ENCODE measurements at regions not wholly inside any gene's neighbourhood (a gene's known extent, or its start where the extent isn't known, plus 50 kb on each side); places are given as distances from the start of the nearest gene placed in this dataset.

DNA sequence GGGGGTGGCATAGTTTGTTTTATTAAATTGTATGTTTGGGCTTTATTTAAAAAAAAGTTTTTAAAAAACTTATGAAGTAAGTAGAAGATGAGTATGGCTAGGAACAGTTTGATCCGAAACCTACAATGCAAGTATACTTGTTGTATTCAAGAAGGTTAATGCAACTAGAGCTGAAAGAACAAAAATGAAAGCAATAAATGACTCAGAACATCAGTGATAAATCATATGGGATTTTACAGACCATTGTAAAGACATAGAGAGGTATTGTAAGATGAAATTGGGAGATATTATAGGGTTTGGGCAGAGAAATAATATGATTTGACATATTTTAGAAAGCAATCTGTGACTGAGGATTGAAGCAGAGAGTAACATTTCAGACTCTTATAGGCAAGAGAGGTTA, 1135.3 kb downstream of the SLITRK5 start (continued):
- TF ChIP-seq, protein P1, sequence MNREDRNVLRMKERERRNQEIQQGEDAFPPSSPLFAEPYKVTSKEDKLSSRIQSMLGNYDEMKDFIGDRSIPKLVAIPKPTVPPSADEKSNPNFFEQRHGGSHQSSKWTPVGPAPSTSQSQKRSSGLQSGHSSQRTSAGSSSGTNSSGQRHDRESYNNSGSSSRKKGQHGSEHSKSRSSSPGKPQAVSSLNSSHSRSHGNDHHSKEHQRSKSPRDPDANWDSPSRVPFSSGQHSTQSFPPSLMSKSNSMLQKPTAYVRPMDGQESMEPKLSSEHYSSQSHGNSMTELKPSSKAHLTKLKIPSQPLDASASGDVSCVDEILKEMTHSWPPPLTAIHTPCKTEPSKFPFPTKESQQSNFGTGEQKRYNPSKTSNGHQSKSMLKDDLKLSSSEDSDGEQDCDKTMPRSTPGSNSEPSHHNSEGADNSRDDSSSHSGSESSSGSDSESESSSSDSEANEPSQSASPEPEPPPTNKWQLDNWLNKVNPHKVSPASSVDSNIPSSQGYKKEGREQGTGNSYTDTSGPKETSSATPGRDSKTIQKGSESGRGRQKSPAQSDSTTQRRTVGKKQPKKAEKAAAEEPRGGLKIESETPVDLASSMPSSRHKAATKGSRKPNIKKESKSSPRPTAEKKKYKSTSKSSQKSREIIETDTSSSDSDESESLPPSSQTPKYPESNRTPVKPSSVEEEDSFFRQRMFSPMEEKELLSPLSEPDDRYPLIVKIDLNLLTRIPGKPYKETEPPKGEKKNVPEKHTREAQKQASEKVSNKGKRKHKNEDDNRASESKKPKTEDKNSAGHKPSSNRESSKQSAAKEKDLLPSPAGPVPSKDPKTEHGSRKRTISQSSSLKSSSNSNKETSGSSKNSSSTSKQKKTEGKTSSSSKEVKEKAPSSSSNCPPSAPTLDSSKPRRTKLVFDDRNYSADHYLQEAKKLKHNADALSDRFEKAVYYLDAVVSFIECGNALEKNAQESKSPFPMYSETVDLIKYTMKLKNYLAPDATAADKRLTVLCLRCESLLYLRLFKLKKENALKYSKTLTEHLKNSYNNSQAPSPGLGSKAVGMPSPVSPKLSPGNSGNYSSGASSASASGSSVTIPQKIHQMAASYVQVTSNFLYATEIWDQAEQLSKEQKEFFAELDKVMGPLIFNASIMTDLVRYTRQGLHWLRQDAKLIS (CRISPR knock-in tag; IDR thresholded peaks at IDR 0.05): no peak
- TF ChIP-seq TOE1 (IDR thresholded peaks at IDR 0.05; ENCODE audit: borderline replicate concordance) (no peak), TOE1 (CRISPR knock-in tag; IDR thresholded peaks at IDR 0.05; ENCODE audit: borderline replicate concordance, low read depth) (no peak), RCOR1 (IDR thresholded peaks at IDR 0.05; ENCODE audit: borderline replicate concordance in 1 of 2, low read depth in 2 of 2, low read length in 2 of 2) (no peak), ZNF354B (CRISPR knock-in tag; IDR thresholded peaks at IDR 0.05) (no peak)
- TF ChIP-seq, protein P2, sequence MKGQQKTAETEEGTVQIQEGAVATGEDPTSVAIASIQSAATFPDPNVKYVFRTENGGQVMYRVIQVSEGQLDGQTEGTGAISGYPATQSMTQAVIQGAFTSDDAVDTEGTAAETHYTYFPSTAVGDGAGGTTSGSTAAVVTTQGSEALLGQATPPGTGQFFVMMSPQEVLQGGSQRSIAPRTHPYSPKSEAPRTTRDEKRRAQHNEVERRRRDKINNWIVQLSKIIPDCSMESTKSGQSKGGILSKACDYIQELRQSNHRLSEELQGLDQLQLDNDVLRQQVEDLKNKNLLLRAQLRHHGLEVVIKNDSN (CRISPR knock-in tag; IDR thresholded peaks at IDR 0.05): no peak

DNA sequence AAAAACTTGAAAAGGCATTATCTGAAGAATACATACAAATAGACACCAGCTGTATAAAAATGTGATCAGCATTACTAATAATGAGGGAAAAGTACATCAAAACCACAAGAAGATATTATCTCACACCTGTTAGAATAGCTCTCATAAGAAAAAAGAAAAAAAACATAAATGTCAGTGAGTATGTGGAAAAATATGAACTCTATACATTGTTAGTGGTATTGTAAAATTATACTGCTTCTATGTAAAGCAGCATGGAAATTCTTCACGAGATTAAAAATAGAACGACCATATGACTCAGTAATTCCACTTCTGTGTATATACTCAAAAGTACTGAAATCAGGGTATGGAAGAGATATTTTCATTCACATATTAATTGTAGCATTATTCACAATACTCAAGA, 1146.4 kb downstream of the SLITRK5 start:
- POLR2A ChIA-PET: no interaction called here
- no peak overlapping the region for H3K4me3 ChIP-seq
- BruUV-seq (replicated peaks): no TSS peak
- CTCF ChIA-PET (ENCODE audit: low intra/inter-chr PET ratio): no interaction called here
- H3K4me2 ChIP-seq (ENCODE audit: insufficient read depth, low read length): no peak overlapping the region
- no peak overlapping the region for H3K27ac ChIP-seq (ENCODE audit: extremely low read depth, low read depth, low read length)
- no peak for ATAC-seq
- H3K36me3 ChIP-seq (ENCODE audit: control insufficient read depth, insufficient read depth, low read length): no peaks in the 10 kb centered on the region
- H3K79me2 ChIP-seq (ENCODE audit: control insufficient read depth, insufficient read depth, low read length): no peaks in the 10 kb centered on the region
- no peaks in the 10 kb centered on the region for H3K27me3 ChIP-seq (ENCODE audit: control insufficient read depth in 2 of 2, insufficient read depth in 2 of 2, low read length in 2 of 2)
- DNase-seq (ENCODE audit: extremely low read depth in 1 of 4, low spot score in 3 of 4): no peak
- H3K4me1 ChIP-seq (replicated peaks in 1 of 2; ENCODE audit: control insufficient read depth in 2 of 2, insufficient read depth in 2 of 2, low read length in 2 of 2): no peaks in the 10 kb centered on the region
- H3K9me3 ChIP-seq (replicated peaks; ENCODE audit: control insufficient read depth, insufficient read depth, low read depth, low read length): no peaks in the 10 kb centered on the region
- no peak for FAIRE-seq
- no peak overlapping the region for H3K9ac ChIP-seq (ENCODE audit: insufficient read depth in 1 of 2, low read depth in 2 of 2, low read length in 2 of 2)
- 0% methylated on average over 2 of the region's 2 CpGs for WGBS (ENCODE audit: insufficient coverage, low coverage, missing lambda C conversion rate)
- intact Hi-C loops (cut with micrococcal nuclease): no loop called here
- no peaks in the 10 kb centered on the region for H4K20me1 ChIP-seq (replicated peaks; ENCODE audit: control insufficient read depth, insufficient read depth, low read length)
- in situ Hi-C loops (cut with MboI): no loop called here
- H2AFZ ChIP-seq (ENCODE audit: low read depth, low read length): no peak overlapping the region
- H3K9me1 ChIP-seq (ENCODE audit: control insufficient read depth, insufficient read depth, low read length): no peaks in the 10 kb centered on the region
- no peak for TF ChIP-seq KLF16 (IDR thresholded peaks at IDR 0.05)
- TF ChIP-seq ZNF12 (CRISPR knock-in tag; IDR thresholded peaks at IDR 0.05): no peak
- TF ChIP-seq, protein P3, sequence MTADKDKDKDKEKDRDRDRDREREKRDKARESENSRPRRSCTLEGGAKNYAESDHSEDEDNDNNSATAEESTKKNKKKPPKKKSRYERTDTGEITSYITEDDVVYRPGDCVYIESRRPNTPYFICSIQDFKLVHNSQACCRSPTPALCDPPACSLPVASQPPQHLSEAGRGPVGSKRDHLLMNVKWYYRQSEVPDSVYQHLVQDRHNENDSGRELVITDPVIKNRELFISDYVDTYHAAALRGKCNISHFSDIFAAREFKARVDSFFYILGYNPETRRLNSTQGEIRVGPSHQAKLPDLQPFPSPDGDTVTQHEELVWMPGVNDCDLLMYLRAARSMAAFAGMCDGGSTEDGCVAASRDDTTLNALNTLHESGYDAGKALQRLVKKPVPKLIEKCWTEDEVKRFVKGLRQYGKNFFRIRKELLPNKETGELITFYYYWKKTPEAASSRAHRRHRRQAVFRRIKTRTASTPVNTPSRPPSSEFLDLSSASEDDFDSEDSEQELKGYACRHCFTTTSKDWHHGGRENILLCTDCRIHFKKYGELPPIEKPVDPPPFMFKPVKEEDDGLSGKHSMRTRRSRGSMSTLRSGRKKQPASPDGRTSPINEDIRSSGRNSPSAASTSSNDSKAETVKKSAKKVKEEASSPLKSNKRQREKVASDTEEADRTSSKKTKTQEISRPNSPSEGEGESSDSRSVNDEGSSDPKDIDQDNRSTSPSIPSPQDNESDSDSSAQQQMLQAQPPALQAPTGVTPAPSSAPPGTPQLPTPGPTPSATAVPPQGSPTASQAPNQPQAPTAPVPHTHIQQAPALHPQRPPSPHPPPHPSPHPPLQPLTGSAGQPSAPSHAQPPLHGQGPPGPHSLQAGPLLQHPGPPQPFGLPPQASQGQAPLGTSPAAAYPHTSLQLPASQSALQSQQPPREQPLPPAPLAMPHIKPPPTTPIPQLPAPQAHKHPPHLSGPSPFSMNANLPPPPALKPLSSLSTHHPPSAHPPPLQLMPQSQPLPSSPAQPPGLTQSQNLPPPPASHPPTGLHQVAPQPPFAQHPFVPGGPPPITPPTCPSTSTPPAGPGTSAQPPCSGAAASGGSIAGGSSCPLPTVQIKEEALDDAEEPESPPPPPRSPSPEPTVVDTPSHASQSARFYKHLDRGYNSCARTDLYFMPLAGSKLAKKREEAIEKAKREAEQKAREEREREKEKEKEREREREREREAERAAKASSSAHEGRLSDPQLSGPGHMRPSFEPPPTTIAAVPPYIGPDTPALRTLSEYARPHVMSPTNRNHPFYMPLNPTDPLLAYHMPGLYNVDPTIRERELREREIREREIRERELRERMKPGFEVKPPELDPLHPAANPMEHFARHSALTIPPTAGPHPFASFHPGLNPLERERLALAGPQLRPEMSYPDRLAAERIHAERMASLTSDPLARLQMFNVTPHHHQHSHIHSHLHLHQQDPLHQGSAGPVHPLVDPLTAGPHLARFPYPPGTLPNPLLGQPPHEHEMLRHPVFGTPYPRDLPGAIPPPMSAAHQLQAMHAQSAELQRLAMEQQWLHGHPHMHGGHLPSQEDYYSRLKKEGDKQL (CRISPR knock-in tag; IDR thresholded peaks at IDR 0.05; ENCODE audit: borderline replicate concordance): no peak

Data from K562 (cell line).